ENCODE measurements at regions not wholly inside any gene's neighbourhood (a gene's known extent, or its start where the extent isn't known, plus 50 kb on each side); places are given as distances from the start of the nearest gene placed in this dataset.
A peak's percentile ranks its signal among the peaks of the same experiment; 100 is the strongest.

- Histone ChIP-seq H3K27ac (no peak overlapping the region), H3K4me3 (no peak overlapping the region), H3K4me1 (no peaks in the 10 kb centered on the region), H3K36me3 (no peaks in the 10 kb centered on the region), H3K27me3 (no peaks in the 10 kb centered on the region), H3K9me3 (no peaks in the 10 kb centered on the region)
- no peak for DNase-seq (ENCODE audit: low spot score in 2 of 2)
- TF ChIP-seq CTCF (IDR thresholded peaks at IDR 0.05) (no peak), EP300 (IDR thresholded peaks at IDR 0.05) (no peak), POLR2A (IDR thresholded peaks at IDR 0.05) (no peak)
- WGBS, 2 donors = 54 to 69% methylated on average over 3 of the region's 3 CpGs
These were observed 142.2 kb upstream of the ZNF385D start for GRCh38 chr3:21893242-21893641.

GRCh38 chr3:21894459-21895340 is 143.7 kb upstream of the ZNF385D start:
- Histone ChIP-seq H3K9me3 (no peaks in the 10 kb centered on the region), H3K27ac (no peak overlapping the region), H3K27me3 (no peaks in the 10 kb centered on the region), H3K4me1 (no peaks in the 10 kb centered on the region), H3K36me3 (no peaks in the 10 kb centered on the region), H3K4me3 (no peak overlapping the region)
- WGBS, 2 donors = 64 to 69% methylated on average over 3 of the region's 3 CpGs
- peak; percentile 28 to 53 (median 50) for TF ChIP-seq CTCF (IDR thresholded peaks at IDR 0.05)
- TF ChIP-seq EP300 (IDR thresholded peaks at IDR 0.05) = no peak
- TF ChIP-seq POLR2A (IDR thresholded peaks at IDR 0.05) = no peak
- peak in 1 of 2 donors; percentile 37 for DNase-seq (ENCODE audit: low spot score in 2 of 2)

GRCh38 chr3:21898316-21898715 is 147.3 kb upstream of the ZNF385D start:
- H3K27me3 ChIP-seq = no peaks in the 10 kb centered on the region
- no peaks in the 10 kb centered on the region for H3K36me3 ChIP-seq
- no peaks in the 10 kb centered on the region for H3K9me3 ChIP-seq
- no peak overlapping the region for H3K27ac ChIP-seq
- H3K4me1 ChIP-seq = no peaks in the 10 kb centered on the region
- no peak for TF ChIP-seq POLR2A (IDR thresholded peaks at IDR 0.05)
- TF ChIP-seq EP300 (IDR thresholded peaks at IDR 0.05) = no peak
- no peak for TF ChIP-seq CTCF (IDR thresholded peaks at IDR 0.05)
- no peak for DNase-seq (ENCODE audit: low spot score in 2 of 2)
- no peak overlapping the region for H3K4me3 ChIP-seq

GRCh38 chr3:21901484-21901883 is 150.5 kb upstream of the ZNF385D start:
- Histone ChIP-seq H3K27me3 (no peaks in the 10 kb centered on the region), H3K4me1 (no peaks in the 10 kb centered on the region), H3K9me3 (no peaks in the 10 kb centered on the region), H3K4me3 (no peak overlapping the region), H3K27ac (no peak overlapping the region), H3K36me3 (no peaks in the 10 kb centered on the region)
- no peak for TF ChIP-seq POLR2A (IDR thresholded peaks at IDR 0.05)
- no peak for TF ChIP-seq CTCF (IDR thresholded peaks at IDR 0.05)
- no peak for TF ChIP-seq EP300 (IDR thresholded peaks at IDR 0.05)
- no peak for DNase-seq (ENCODE audit: low spot score in 2 of 2)
- WGBS, 2 donors = 87 to 91% methylated on average over 4 of the region's 4 CpGs

GRCh38 chr3:21902956-21903355 is 151.9 kb upstream of the ZNF385D start:
- H3K9me3 ChIP-seq = no peaks in the 10 kb centered on the region
- TF ChIP-seq EP300 (IDR thresholded peaks at IDR 0.05) = no peak
- TF ChIP-seq CTCF (IDR thresholded peaks at IDR 0.05) = no peak
- no peak for TF ChIP-seq POLR2A (IDR thresholded peaks at IDR 0.05)
- 88 to 92% methylated on average over 4 of the region's 4 CpGs for WGBS, 2 donors
- no peak overlapping the region for H3K4me3 ChIP-seq
- H3K36me3 ChIP-seq = no peaks in the 10 kb centered on the region
- no peak overlapping the region for H3K27ac ChIP-seq
- H3K4me1 ChIP-seq = no peaks in the 10 kb centered on the region
- no peaks in the 10 kb centered on the region for H3K27me3 ChIP-seq
- no peak for DNase-seq (ENCODE audit: low spot score in 2 of 2)
